GM12872 (cell line): ENCODE measurements at regions not wholly inside any gene's neighbourhood (a gene's known extent, or its start where the extent isn't known, plus 50 kb on each side); places are given as distances from the start of the nearest gene placed in this dataset.

Experiments used
- TF ChIP-seq, protein P1 (sequence below): IDR thresholded peaks from 3 replicates; pipeline ENCODE4 v1.5.1; 2011; ENCODE audit warnings: low read depth, mild to moderate bottlenecking, low read length, moderate library complexity; ENCODE audit not compliant: insufficient read depth

DNA sequence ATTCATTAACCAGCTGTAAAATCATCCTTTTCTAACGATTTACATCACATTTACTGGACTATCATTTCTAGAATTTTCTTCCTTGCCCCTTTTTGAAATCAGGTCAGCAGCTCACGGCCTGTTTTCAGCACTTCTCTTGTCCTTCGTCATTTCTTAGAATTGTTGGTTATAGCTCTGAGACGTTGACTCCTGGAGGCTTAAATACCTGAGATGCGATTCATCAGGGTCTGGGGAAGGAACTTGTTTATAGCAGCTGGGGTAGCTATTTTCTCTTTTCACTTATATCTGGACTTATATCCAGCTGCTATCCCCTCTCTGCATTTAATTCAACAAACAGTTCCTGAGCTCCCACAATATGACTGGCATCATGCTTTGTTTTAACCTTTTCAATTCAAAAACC, 338.7 kb upstream of the TNRC6C start:
- TF ChIP-seq, protein P1, sequence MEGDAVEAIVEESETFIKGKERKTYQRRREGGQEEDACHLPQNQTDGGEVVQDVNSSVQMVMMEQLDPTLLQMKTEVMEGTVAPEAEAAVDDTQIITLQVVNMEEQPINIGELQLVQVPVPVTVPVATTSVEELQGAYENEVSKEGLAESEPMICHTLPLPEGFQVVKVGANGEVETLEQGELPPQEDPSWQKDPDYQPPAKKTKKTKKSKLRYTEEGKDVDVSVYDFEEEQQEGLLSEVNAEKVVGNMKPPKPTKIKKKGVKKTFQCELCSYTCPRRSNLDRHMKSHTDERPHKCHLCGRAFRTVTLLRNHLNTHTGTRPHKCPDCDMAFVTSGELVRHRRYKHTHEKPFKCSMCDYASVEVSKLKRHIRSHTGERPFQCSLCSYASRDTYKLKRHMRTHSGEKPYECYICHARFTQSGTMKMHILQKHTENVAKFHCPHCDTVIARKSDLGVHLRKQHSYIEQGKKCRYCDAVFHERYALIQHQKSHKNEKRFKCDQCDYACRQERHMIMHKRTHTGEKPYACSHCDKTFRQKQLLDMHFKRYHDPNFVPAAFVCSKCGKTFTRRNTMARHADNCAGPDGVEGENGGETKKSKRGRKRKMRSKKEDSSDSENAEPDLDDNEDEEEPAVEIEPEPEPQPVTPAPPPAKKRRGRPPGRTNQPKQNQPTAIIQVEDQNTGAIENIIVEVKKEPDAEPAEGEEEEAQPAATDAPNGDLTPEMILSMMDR = no peak

GRCh38 chr17:77620282-77620681, 338.2 kb upstream of the TNRC6C start:
- TF ChIP-seq, protein P1 = no peak

- TF ChIP-seq, protein P1 = no peak
Measured at GRCh38 chr17:77622647-77623046, 335.9 kb upstream of the TNRC6C start.

DNA sequence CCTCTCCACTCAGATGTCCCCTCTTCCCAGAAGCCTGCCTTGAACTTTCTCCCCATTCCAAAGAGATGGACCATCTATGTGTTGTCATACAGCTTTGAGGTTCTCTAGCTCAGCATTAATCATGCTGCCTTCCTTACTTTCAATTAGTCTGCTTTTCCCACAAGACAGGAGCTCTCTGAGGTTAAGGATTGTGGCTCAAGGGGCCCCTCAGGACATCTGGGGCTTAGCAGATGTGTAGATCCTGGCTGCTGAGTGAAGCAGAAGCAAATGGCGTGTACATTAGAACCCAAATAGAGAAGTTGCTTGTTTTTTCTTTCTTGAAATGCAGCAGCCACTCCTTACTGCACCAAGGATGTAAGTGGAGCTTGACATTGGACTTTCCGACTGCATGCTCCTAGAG, 330.5 kb upstream of the TNRC6C start:
- TF ChIP-seq, protein P1 = no peak

DNA sequence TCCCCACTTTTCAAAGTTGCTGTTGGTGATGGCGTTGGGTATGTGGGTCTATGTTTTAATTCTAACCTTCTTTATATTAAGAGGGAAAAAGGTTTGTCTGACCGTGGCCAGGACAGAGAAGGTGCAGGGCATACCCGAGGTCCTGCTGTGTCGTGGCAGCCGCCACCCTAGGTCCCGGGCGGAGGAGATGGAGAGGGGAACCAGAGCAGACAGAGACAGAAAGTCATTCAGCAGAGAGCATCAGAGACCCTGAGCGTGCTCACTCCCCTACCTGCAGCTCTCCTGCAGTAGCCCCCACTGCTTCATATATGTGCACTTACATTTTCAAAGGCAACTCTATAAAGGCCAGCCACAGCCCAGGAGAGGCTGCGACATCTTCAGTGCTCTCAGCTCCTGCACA, 327.2 kb upstream of the TNRC6C start:
- TF ChIP-seq, protein P1 = no peak

DNA sequence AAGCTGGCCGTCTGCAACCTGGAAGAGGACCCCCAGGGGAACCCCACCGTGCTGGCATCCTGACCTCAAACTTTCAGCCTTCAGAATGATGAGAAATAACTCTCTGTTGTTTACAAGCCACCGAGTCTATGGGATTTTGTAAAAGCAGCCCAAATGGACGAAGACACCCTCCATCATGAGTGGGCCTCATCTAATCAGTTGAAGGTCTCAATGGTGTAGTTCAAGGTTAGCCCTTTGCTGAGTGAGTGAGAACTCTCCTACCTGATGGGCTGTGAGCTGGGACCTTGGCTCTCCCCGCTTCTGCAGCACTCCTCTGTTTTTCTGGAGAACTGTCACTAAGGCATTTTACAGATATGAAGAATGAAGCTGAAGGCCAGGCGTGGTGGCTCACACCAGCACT, 325.9 kb upstream of the TNRC6C start:
- TF ChIP-seq, protein P1 = no peak

- TF ChIP-seq, protein P1 = no peak
Measured at GRCh38 chr17:77634710-77635109, 323.8 kb upstream of the TNRC6C start.

- TF ChIP-seq, protein P1 = no peak
Measured at GRCh38 chr17:77635176-77635575, 323.3 kb upstream of the TNRC6C start.
